AG09309 (cell line): ENCODE measurements at regions not wholly inside any gene's neighbourhood (a gene's known extent, or its start where the extent isn't known, plus 50 kb on each side); places are given as distances from the start of the nearest gene placed in this dataset.
"Not testable (repeated sequence)": the region's sequence is repeated elsewhere in the genome, so short reads cannot be mapped to it uniquely, and the experiment has no call there.

Experiments used
- DNase-seq: peaks from one replicate; pipeline ENCODE4 v3.0.0-alpha.2; 2010; ENCODE audit warnings: low read depth
- H3K4me3 ChIP-seq: 2 replicates; pipeline ENCODE4 v1.5.1; 2011; ENCODE audit warnings: mild to moderate bottlenecking, low read depth, low read length, moderate library complexity; ENCODE audit not compliant: control insufficient read depth
- TF ChIP-seq, protein P1 (sequence below): IDR thresholded peaks from 2 replicates; pipeline ENCODE4 v1.5.1; 2011; ENCODE audit warnings: mild to moderate bottlenecking, low read depth, low read length, inconsistent platforms; ENCODE audit not compliant: insufficient read depth, control insufficient read depth; ENCODE audit errors: missing control alignments

DNA sequence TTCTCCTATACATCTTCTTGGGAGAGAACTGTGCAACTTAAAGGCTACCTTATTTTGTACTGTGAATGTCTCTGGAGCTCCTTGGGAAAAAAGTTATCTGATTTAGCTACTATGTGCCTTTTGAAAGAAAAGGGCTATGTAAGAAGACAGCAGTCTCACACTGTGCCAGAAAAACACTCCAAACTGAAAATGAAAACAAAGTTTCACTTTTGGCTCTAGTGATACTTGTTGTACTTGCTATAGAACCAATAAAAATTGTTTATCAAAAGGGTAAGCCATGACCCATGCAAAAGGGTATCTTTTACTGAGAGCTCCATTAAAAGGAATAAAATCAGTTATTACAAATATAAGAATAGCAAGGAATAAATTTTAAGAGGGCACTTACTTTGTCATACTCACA lies 2270.0 kb downstream of the ARAP2 start:
- H3K4me3 ChIP-seq = no peak overlapping the region
- DNase-seq = no peak
- TF ChIP-seq, protein P1, sequence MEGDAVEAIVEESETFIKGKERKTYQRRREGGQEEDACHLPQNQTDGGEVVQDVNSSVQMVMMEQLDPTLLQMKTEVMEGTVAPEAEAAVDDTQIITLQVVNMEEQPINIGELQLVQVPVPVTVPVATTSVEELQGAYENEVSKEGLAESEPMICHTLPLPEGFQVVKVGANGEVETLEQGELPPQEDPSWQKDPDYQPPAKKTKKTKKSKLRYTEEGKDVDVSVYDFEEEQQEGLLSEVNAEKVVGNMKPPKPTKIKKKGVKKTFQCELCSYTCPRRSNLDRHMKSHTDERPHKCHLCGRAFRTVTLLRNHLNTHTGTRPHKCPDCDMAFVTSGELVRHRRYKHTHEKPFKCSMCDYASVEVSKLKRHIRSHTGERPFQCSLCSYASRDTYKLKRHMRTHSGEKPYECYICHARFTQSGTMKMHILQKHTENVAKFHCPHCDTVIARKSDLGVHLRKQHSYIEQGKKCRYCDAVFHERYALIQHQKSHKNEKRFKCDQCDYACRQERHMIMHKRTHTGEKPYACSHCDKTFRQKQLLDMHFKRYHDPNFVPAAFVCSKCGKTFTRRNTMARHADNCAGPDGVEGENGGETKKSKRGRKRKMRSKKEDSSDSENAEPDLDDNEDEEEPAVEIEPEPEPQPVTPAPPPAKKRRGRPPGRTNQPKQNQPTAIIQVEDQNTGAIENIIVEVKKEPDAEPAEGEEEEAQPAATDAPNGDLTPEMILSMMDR = no peak

DNA sequence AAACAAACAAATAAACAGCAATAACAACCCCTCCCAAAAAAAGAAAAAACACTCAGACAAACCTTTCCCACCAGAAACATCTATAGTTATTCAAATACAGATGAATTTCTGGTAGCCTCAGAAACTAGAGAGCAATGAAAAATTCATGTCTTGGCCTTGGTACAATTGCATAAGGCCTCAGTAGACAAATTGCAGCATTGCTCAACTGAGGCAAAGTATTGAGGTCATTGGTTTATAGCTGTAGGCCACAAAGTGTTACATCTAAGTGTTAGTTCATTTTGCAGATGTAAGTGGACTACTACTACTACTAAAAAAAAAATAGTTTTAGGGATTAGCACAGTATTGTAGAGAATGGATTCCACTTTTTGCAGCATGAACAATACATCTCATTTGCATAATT lies 2268.3 kb downstream of the ARAP2 start:
- no peak overlapping the region for H3K4me3 ChIP-seq
- TF ChIP-seq, protein P1 = no peak
- peak; percentile 35 for DNase-seq

DNA sequence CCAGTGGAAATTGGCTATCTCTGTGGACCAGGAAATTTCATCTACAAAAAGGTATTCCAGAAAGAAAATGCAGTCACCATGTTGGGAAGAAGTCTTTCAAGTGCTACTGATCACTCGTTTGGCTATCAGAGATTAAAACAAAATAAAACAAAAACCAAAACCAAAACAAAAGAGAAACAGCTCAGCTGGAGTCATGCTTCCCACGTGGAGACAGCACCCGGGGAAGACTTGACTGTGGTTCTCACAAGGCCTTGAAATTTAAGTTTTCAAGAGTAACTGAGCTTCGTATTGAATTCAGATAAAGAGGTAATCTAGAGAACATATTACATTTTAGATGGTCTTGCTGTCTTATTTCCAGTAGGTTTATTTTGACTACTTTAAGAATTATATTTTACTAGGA lies 2264.5 kb downstream of the ARAP2 start:
- H3K4me3 ChIP-seq, DNase-seq: not testable (repeated sequence)

DNA sequence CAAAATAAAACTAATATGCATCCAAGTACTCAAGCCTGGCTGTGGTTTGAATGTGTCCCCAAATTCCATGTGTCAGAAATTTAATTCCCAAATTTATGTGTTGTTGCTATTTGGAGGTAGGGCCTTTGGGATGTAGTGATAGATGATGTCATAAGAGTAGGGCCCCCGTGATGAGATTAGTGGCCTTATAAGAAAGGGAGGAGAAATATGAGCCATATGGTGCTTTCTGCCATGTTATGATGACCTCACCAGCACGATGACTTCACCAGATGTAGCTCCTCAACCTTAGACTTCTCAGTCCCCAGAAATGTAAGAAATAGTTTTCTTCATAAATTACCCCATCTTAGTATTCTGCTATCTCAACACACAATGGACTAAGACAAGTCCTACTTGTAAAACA lies 2264.0 kb downstream of the ARAP2 start:
- no peak overlapping the region for H3K4me3 ChIP-seq
- no peak for DNase-seq
- TF ChIP-seq, protein P1 = no peak

DNA sequence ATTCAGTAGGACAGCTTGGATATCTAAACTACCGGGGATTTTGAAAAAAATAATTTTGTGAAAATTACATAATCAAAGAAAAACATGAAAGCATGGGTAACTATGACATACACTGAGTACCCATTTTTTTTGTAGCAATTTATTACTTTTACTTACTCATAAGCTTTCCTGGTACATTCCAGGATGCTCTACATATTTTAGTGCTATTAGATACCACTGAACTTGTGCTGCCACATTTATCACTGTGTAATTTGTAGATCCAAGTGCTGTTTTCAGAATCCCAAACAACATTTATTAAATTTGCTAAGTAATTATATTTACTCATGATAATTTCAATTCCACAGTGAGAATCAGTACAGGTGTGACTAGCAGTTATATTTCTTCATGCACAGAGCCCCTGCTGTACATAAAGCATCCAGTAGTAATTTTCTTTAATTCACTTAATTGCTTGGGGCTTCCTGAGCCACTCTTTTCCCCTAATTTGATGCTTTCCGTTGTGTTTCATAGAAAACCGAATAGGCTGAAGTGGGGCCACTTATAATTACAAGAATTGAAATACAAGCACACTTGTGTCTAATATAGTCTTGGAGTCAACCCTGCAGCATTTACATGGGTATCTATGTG lies 2254.4 kb downstream of the ARAP2 start:
- DNase-seq = no peak
- H3K4me3 ChIP-seq = no peak overlapping the region
- TF ChIP-seq, protein P1 = no peak

DNA sequence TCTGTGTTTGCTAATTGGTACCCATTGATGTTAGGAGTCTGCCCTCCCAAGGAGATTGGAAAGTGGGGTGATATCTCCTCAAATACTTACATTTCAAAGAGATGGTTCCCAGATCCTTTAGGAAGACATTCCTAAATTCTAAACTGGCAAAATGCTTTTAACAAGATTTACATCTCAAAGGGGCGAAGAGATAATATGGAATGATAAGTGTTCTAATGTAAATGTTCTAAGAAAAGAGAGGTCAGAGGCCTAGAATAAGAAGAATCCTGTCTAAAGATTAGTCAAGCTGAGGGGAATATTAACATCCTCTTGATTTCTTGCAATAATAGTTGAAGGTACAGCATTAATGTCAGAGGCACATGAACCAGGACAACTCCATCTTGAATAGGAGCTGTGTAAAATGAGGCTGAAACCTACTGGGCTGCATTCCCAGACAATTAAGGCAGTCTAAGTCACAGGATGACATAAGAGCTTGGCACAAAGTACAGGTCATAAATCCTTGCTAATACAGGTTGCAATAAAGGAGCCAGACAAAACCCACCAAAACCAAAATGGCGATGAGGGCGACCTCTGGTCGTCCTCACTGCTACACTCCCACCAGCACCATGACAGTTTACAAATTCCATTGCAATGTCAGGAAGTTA lies 2248.1 kb downstream of the ARAP2 start:
- no peak for DNase-seq
- TF ChIP-seq, protein P1 = no peak
- H3K4me3 ChIP-seq = no peak overlapping the region

DNA sequence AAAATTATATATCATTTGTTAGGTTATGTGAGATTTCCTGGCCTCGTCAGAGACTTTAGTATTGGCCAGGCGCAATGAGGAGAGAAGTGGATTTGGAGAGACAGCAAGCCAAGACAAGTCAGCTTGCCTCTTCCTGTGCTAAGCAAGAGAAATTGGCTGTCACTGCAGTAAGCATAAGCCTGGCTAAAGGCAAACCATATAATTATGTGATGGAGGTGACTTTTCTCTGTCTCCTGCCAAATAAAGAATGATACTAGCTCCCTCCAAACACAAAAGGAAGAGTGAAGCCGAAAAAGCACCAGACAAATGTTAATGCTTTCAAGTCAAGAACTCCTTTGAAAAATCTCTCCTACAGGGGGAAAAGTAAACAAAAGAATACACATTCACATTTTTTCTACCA lies 2246.0 kb downstream of the ARAP2 start:
- TF ChIP-seq, protein P1 = no peak
- DNase-seq = no peak
- no peak overlapping the region for H3K4me3 ChIP-seq
